ENCODE measurements at regions not wholly inside any gene's neighbourhood (a gene's known extent, or its start where the extent isn't known, plus 50 kb on each side); places are given as distances from the start of the nearest gene placed in this dataset.

DNA sequence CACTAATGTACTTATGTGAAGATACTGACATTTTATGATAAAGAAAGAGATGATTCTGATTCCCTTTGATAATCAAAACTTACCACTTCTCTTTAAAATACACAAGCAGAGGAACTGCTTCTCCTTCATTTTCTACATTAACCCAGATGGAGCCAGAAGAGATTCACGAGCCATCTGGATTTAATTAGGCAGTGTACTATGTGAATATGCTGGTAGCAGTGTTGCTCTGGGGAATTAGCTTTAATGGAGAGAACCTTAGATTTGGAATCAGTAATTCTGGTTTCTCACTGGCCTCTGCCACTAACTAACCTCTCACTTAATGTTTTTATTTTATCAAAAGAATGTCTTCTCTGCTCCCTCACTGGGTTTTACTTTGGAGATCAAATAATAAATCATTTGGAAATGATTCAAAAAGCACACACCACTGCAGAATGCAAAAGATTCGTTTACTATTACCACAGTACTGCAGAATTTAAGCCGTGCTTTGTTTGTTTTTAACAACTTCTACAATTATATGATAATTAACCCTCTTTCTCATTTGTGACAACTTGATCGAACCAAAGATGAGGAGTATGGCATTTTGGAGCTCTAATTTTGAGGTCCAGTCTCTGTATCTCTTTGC lies 77.5 kb upstream of the PHYHIPL start:
- TF ChIP-seq CTCF (IDR thresholded peaks at IDR 0.05; ENCODE audit: poor library complexity, severe bottlenecking) (no peak), EZH2 (IDR thresholded peaks at IDR 0.05; ENCODE audit: borderline replicate concordance, insufficient read depth, low read length, poor library complexity, severe bottlenecking) (no peak), SMC3 (conservative IDR thresholded peaks at IDR 0.05; ENCODE audit: poor library complexity) (no peak), REST (IDR thresholded peaks at IDR 0.05; ENCODE audit: borderline replicate concordance) (no peak), POLR2AphosphoS5 (IDR thresholded peaks at IDR 0.05) (no peak), MXI1 (conservative IDR thresholded peaks at IDR 0.05; ENCODE audit: poor library complexity, severe bottlenecking) (no peak), TAF1 (IDR thresholded peaks at IDR 0.05; ENCODE audit: low read depth) (no peak)
